ENCODE measurements at regions not wholly inside any gene's neighbourhood (a gene's known extent, or its start where the extent isn't known, plus 50 kb on each side); places are given as distances from the start of the nearest gene placed in this dataset.
"Not testable (repeated sequence)": the region's sequence is repeated elsewhere in the genome, so short reads cannot be mapped to it uniquely, and the experiment has no call there.

GRCh38 chr10:4633776-4634175 lies 192.2 kb upstream of the AKR1E2 start:
- no peak for DNase-seq

- no peak for DNase-seq
These were observed 192.8 kb upstream of the AKR1E2 start for GRCh38 chr10:4633186-4633585.

- DNase-seq = no peak
These were observed 193.2 kb upstream of the AKR1E2 start for GRCh38 chr10:4632757-4633156.

- no peak for DNase-seq
These were observed 199.1 kb upstream of the AKR1E2 start for GRCh38 chr10:4626919-4627318.

GRCh38 chr10:4623757-4624420 lies 202.1 kb upstream of the AKR1E2 start:
- DNase-seq = no peak

- DNase-seq = no peak
These were observed 202.8 kb upstream of the AKR1E2 start for GRCh38 chr10:4623200-4623599.

- no peak for DNase-seq
These were observed 203.6 kb upstream of the AKR1E2 start for GRCh38 chr10:4622384-4622783.

- no peak for DNase-seq
These were observed 208.4 kb upstream of the AKR1E2 start for GRCh38 chr10:4617589-4617988.

GRCh38 chr10:4615042-4615441 lies 211.0 kb upstream of the AKR1E2 start:
- DNase-seq = no peak

- no peak for DNase-seq
These were observed 216.8 kb upstream of the AKR1E2 start for GRCh38 chr10:4609251-4609650.

GRCh38 chr10:4607681-4608080 lies 218.3 kb upstream of the AKR1E2 start:
- no peak for DNase-seq

- no peak for DNase-seq
These were observed 219.0 kb upstream of the AKR1E2 start for GRCh38 chr10:4606856-4607636.

GRCh38 chr10:4602764-4603491 lies 223.1 kb upstream of the AKR1E2 start:
- DNase-seq = no peak

- DNase-seq = no peak
These were observed 226.5 kb upstream of the AKR1E2 start for GRCh38 chr10:4599471-4599870.

GRCh38 chr10:4597898-4598297 lies 228.1 kb upstream of the AKR1E2 start:
- DNase-seq = not testable (repeated sequence)

GRCh38 chr10:4596951-4597350 lies 229.1 kb upstream of the AKR1E2 start:
- DNase-seq = no peak

- DNase-seq = no peak
These were observed 230.2 kb upstream of the AKR1E2 start for GRCh38 chr10:4595719-4596319.

- DNase-seq = no peak
These were observed 235.2 kb upstream of the AKR1E2 start for GRCh38 chr10:4590807-4591206.

- no peak for DNase-seq
These were observed 237.2 kb upstream of the AKR1E2 start for GRCh38 chr10:4588824-4589223.

- DNase-seq = no peak
These were observed 238.5 kb upstream of the AKR1E2 start for GRCh38 chr10:4587466-4587865.

GRCh38 chr10:4586776-4587175 lies 239.2 kb upstream of the AKR1E2 start:
- DNase-seq = no peak

- no peak for DNase-seq
These were observed 244.1 kb upstream of the AKR1E2 start for GRCh38 chr10:4581929-4582328.

GRCh38 chr10:4579844-4580243 lies 246.2 kb upstream of the AKR1E2 start:
- no peak for DNase-seq

- no peak for DNase-seq
These were observed 249.8 kb upstream of the AKR1E2 start for GRCh38 chr10:4576206-4576605.
